GM19099 (cell line): ENCODE measurements at regions not wholly inside any gene's neighbourhood (a gene's known extent, or its start where the extent isn't known, plus 50 kb on each side); places are given as distances from the start of the nearest gene placed in this dataset.

Experiments used
- POLR2A ChIP-seq: IDR thresholded peaks from 3 replicates; pipeline ENCODE4 v1.6.1; 2011; ENCODE audit warnings: low read depth; ENCODE audit not compliant: insufficient read length; ENCODE audit errors: extremely low read depth

GRCh38 chr16:10266809-10267208 is 84.6 kb upstream of the GRIN2A start:
- no peak for TF ChIP-seq POLR2A

GRCh38 chr16:10269632-10270031 is 87.4 kb upstream of the GRIN2A start:
- no peak for TF ChIP-seq POLR2A

- no peak for TF ChIP-seq POLR2A
These were observed 95.4 kb upstream of the GRIN2A start for GRCh38 chr16:10277597-10277996.

- TF ChIP-seq POLR2A, result no peak
These were observed 98.3 kb upstream of the GRIN2A start for GRCh38 chr16:10280262-10281170.

- no peak for TF ChIP-seq POLR2A
These were observed 100.1 kb upstream of the GRIN2A start for GRCh38 chr16:10282367-10282766.

- TF ChIP-seq POLR2A, result no peak
These were observed 88.9 kb upstream of the ATF7IP2 start for GRCh38 chr16:10296956-10297340.

GRCh38 chr16:10297341-10298006 is 88.4 kb upstream of the ATF7IP2 start:
- TF ChIP-seq POLR2A, result peak; percentile 31

- no peak for TF ChIP-seq POLR2A
These were observed 85.0 kb upstream of the ATF7IP2 start for GRCh38 chr16:10300905-10301304.

GRCh38 chr16:10305912-10306311 is 79.9 kb upstream of the ATF7IP2 start:
- TF ChIP-seq POLR2A, result no peak

GRCh38 chr16:10308305-10309193 is 77.3 kb upstream of the ATF7IP2 start:
- no peak for TF ChIP-seq POLR2A

GRCh38 chr16:10309271-10309932 is 76.5 kb upstream of the ATF7IP2 start:
- no peak for TF ChIP-seq POLR2A

GRCh38 chr16:10312008-10312407 is 73.9 kb upstream of the ATF7IP2 start:
- no peak for TF ChIP-seq POLR2A

- TF ChIP-seq POLR2A, result peak; percentile 37
These were observed 72.8 kb upstream of the ATF7IP2 start for GRCh38 chr16:10312784-10313724.

- no peak for TF ChIP-seq POLR2A
These were observed 71.5 kb upstream of the ATF7IP2 start for GRCh38 chr16:10314317-10314716.
